ENCODE measurements at regions not wholly inside any gene's neighbourhood (a gene's known extent, or its start where the extent isn't known, plus 50 kb on each side); places are given as distances from the start of the nearest gene placed in this dataset.

DNA sequence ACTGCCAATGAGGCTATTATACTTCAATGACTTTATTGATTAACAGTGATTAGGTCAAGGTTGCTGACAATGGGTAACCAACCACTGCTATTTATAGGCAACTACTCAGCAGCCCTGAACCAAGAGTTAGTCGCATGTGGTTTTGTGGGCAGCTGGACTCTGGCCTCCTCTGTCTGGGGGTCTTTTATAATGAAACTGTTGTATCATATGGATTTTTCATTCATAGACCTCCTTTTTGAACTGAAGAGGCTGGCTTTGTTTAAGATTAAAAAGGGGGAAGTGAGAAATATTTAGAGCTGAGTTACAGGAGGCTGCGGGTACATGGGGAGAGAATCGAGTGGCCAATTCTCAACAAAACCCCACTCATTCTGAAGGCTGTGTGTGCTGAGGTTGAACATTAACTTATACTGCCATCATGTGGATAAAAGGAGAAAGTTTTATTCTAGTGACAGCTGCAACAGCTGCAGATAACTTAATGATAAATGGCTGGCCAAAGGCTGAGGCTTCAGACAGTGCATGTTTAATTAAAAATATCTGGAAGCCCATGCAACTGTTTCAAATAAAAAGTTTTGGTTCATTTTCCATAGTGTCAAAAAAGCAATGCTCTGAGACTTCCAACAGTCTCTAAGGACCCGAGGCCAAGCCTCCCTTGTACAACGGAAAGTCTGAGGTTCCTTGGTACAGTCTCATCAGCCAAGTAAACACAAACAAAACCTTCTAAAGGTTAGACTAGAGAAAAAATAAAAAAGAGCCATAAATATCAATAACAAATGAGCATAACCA is 682.6 kb downstream of the KCNA4 start:
- TF ChIP-seq SPI1 (IDR thresholded peaks at IDR 0.05; ENCODE audit: borderline replicate concordance, low read depth) (no peak), POLR2AphosphoS5 (IDR thresholded peaks at IDR 0.05; ENCODE audit: low read depth) (no peak), GABPA (IDR thresholded peaks at IDR 0.05; ENCODE audit: low read depth) (no peak)
- TF ChIP-seq, protein P1, sequence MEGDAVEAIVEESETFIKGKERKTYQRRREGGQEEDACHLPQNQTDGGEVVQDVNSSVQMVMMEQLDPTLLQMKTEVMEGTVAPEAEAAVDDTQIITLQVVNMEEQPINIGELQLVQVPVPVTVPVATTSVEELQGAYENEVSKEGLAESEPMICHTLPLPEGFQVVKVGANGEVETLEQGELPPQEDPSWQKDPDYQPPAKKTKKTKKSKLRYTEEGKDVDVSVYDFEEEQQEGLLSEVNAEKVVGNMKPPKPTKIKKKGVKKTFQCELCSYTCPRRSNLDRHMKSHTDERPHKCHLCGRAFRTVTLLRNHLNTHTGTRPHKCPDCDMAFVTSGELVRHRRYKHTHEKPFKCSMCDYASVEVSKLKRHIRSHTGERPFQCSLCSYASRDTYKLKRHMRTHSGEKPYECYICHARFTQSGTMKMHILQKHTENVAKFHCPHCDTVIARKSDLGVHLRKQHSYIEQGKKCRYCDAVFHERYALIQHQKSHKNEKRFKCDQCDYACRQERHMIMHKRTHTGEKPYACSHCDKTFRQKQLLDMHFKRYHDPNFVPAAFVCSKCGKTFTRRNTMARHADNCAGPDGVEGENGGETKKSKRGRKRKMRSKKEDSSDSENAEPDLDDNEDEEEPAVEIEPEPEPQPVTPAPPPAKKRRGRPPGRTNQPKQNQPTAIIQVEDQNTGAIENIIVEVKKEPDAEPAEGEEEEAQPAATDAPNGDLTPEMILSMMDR (IDR thresholded peaks at IDR 0.05; ENCODE audit: insufficient read depth, low read length) = no peak
- TF ChIP-seq, protein P2, sequence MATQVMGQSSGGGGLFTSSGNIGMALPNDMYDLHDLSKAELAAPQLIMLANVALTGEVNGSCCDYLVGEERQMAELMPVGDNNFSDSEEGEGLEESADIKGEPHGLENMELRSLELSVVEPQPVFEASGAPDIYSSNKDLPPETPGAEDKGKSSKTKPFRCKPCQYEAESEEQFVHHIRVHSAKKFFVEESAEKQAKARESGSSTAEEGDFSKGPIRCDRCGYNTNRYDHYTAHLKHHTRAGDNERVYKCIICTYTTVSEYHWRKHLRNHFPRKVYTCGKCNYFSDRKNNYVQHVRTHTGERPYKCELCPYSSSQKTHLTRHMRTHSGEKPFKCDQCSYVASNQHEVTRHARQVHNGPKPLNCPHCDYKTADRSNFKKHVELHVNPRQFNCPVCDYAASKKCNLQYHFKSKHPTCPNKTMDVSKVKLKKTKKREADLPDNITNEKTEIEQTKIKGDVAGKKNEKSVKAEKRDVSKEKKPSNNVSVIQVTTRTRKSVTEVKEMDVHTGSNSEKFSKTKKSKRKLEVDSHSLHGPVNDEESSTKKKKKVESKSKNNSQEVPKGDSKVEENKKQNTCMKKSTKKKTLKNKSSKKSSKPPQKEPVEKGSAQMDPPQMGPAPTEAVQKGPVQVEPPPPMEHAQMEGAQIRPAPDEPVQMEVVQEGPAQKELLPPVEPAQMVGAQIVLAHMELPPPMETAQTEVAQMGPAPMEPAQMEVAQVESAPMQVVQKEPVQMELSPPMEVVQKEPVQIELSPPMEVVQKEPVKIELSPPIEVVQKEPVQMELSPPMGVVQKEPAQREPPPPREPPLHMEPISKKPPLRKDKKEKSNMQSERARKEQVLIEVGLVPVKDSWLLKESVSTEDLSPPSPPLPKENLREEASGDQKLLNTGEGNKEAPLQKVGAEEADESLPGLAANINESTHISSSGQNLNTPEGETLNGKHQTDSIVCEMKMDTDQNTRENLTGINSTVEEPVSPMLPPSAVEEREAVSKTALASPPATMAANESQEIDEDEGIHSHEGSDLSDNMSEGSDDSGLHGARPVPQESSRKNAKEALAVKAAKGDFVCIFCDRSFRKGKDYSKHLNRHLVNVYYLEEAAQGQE (IDR thresholded peaks at IDR 0.05; ENCODE audit: insufficient replicate concordance, low read depth) = no peak
- Histone ChIP-seq H3K4me3 (replicated peaks; ENCODE audit: insufficient read depth, low read length) (no peak overlapping the region), H3K27me3 (ENCODE audit: insufficient read depth, poor library complexity, severe bottlenecking) (peaks cover 2% of the 10 kb centered on the region), H3K27ac (replicated peaks) (no peak overlapping the region)
- DNase-seq (ENCODE audit: low read depth in 1 of 2, low spot score in 1 of 2) = no peak

DNA sequence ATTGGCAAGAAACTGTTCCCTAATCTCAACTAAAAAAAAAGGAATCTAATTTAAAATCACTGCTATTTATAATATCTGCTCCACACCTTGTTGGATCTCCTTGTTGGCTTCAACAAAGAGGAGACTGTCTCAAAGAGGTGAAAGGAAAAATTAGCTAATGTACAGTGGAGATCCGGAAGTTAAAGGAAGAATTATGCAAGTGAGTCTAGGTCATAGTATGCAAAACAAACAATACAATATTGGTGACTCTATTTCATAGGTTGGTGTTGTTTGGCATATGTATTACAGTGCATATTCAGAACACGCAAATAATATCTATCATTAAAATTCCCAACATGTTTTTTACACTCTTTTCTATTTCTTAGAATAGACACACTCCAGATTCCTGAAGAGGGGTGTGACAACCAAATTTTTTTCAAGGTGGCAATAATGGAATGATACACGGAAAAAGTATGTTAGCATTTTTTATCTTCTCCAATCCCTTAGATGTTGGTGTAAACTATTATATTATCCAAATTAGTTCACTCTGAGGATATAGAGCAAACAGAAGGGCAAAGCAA is 685.3 kb downstream of the KCNA4 start:
- H3K27me3 ChIP-seq (ENCODE audit: insufficient read depth, poor library complexity, severe bottlenecking) = peaks cover 2% of the 10 kb centered on the region

DNA sequence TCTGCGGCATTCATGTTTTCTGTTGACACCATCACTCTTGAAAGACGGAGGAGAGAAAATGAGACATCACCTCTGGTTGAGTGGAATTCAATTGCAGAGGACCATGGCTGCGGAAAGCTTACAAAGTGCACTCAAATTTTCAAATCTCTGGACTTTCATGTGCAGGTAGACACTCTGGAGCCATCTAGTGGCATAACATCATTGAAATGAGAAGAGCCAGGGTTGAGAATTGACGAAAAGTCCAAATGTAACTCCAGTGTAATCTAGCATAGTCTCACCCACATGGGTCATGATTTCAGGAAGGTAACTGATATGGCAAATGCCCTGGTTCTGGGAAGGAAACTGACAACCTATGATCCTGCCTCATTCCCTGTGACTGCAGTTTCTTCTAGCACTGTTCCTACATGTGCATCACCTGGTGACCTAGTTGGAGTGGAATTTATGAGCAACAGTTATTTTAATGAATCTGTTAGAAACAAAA is 687.8 kb downstream of the KCNA4 start:
- TF ChIP-seq SPI1 (IDR thresholded peaks at IDR 0.05; ENCODE audit: borderline replicate concordance, low read depth) (no peak), POLR2AphosphoS5 (IDR thresholded peaks at IDR 0.05; ENCODE audit: low read depth) (no peak), GABPA (IDR thresholded peaks at IDR 0.05; ENCODE audit: low read depth) (no peak)
- TF ChIP-seq, protein P2 (IDR thresholded peaks at IDR 0.05; ENCODE audit: insufficient replicate concordance, low read depth) = no peak
- TF ChIP-seq, protein P1 (IDR thresholded peaks at IDR 0.05; ENCODE audit: insufficient read depth, low read length) = no peak

More for the DNA sequence above, 685.3 kb downstream of the KCNA4 start:
- DNase-seq (ENCODE audit: low read depth in 1 of 2, low spot score in 1 of 2) = no peak
- Histone ChIP-seq H3K4me3 (replicated peaks; ENCODE audit: insufficient read depth, low read length) (no peak overlapping the region), H3K27ac (replicated peaks) (no peak overlapping the region)
- TF ChIP-seq POLR2AphosphoS5 (IDR thresholded peaks at IDR 0.05; ENCODE audit: low read depth) (no peak), GABPA (IDR thresholded peaks at IDR 0.05; ENCODE audit: low read depth) (no peak), SPI1 (IDR thresholded peaks at IDR 0.05; ENCODE audit: borderline replicate concordance, low read depth) (no peak)
- TF ChIP-seq, protein P1 (IDR thresholded peaks at IDR 0.05; ENCODE audit: insufficient read depth, low read length) = no peak
- TF ChIP-seq, protein P2 (IDR thresholded peaks at IDR 0.05; ENCODE audit: insufficient replicate concordance, low read depth) = no peak

More for the DNA sequence above, 687.8 kb downstream of the KCNA4 start:
- Histone ChIP-seq H3K4me3 (replicated peaks; ENCODE audit: insufficient read depth, low read length) (no peak overlapping the region), H3K27ac (replicated peaks) (no peak overlapping the region), H3K27me3 (ENCODE audit: insufficient read depth, poor library complexity, severe bottlenecking) (peaks cover 2% of the 10 kb centered on the region)
- DNase-seq (ENCODE audit: low read depth in 1 of 2, low spot score in 1 of 2) = peak in 1 of 2 experiments; percentile 2

All from HL-60 (cell line).